H1 (cell line): ENCODE measurements at regions not wholly inside any gene's neighbourhood (a gene's known extent, or its start where the extent isn't known, plus 50 kb on each side); places are given as distances from the start of the nearest gene placed in this dataset.

Source experiments
- CTCF ChIA-PET: fragments of 300-600 bp; sonication (Branson Sonifier 250); formaldehyde crosslinking; loops from one replicate; lab custom pipeline; 2021; ENCODE audit not compliant: partially characterized antibody; lab: Charles Lee
- POLR2A ChIA-PET: fragments of 300-600 bp; sonication (Branson Sonifier 250); formaldehyde crosslinking; loops from one replicate; lab custom pipeline; 2021; ENCODE audit warnings: inconsistent platforms; ENCODE audit not compliant: partially characterized antibody; lab: Charles Lee
- DNase-seq, 2 experiments: peaks; one replicate each; pipeline versions ENCODE4 v3.0.0 to v3.0.0-alpha.2; 2010 to 2022; ENCODE audit warnings: low spot score in 2 of 2, low read depth in 1 of 2, mixed read lengths in 1 of 2
- FAIRE-seq: peaks from 2 replicates; lab custom pipeline; 2011; peaks lifted over from hg19 to GRCh38; lab: Jason Lieb, UNC
- H2AFZ ChIP-seq: 2 replicates; pipeline ENCODE4 v1.8.1; 2012; ENCODE audit warnings: low read length, inconsistent platforms
- H2AK5ac ChIP-seq: 2 replicates; pipeline ENCODE4 v1.6.1; 2013; ENCODE audit warnings: low read depth, low read length
- H2BK120ac ChIP-seq: replicated peaks from 2 replicates; pipeline ENCODE3; 2013; ENCODE audit warnings: low read depth, low read length, inconsistent platforms
- H2BK12ac ChIP-seq: 2 replicates; pipeline ENCODE4 v1.6.1; 2013; ENCODE audit warnings: low read depth, low read length
- H2BK15ac ChIP-seq: 2 replicates; pipeline ENCODE4 v1.6.1; 2013; ENCODE audit warnings: low read length
- H2BK20ac ChIP-seq: 2 replicates; pipeline ENCODE4 v1.6.1; 2013; ENCODE audit warnings: low read length
- H2BK5ac ChIP-seq: 2 replicates; pipeline ENCODE4 v1.6.1; 2013; ENCODE audit warnings: low read depth, low read length
- H3K14ac ChIP-seq: 2 replicates; pipeline ENCODE4 v1.6.1; 2013; ENCODE audit warnings: inconsistent platforms; ENCODE audit not compliant: insufficient read length
- H3K18ac ChIP-seq: 2 replicates; pipeline ENCODE4 v1.6.1; 2013; ENCODE audit warnings: low read length; ENCODE audit errors: extremely low read depth
- H3K23ac ChIP-seq: 2 replicates; pipeline ENCODE4 v1.6.1; 2013; ENCODE audit warnings: inconsistent platforms; ENCODE audit not compliant: insufficient read length
- H3K23me2 ChIP-seq: 2 replicates; pipeline ENCODE4 v1.6.1; 2013; ENCODE audit warnings: low read depth, low read length
- H3K27ac ChIP-seq: 2 replicates; pipeline ENCODE4 v1.6.1; 2011; ENCODE audit warnings: low read depth, low read length, inconsistent platforms
- H3K27me3 ChIP-seq, 4 experiments: replicated peaks in 1 of 4; 1 replicate in 1 of 4; 2 replicates in 3 of 4; pipeline versions ENCODE4 v1.6.1 to v1.8.1; 2011 to 2013; ENCODE audit warnings: low read length in 3 of 4, mild to moderate bottlenecking in 3 of 4, inconsistent platforms in 2 of 4, mixed read lengths in 2 of 4, moderate library complexity in 1 of 4; ENCODE audit not compliant: control insufficient read depth in 3 of 4, insufficient read depth in 3 of 4; ENCODE audit errors: extremely low read depth in 1 of 4
- H3K36me3 ChIP-seq, 4 experiments: 2 replicates each; pipeline versions ENCODE4 v1.6.1 to v1.8.1; 2011 to 2013; ENCODE audit warnings: mild to moderate bottlenecking in 4 of 4, low read length in 3 of 4, moderate library complexity in 2 of 4, control low read depth in 1 of 4, inconsistent platforms in 1 of 4; ENCODE audit not compliant: insufficient read depth in 4 of 4, control insufficient read depth in 2 of 4
- H3K4ac ChIP-seq: replicated peaks from 2 replicates; pipeline ENCODE3; 2013; ENCODE audit warnings: low read length, low read depth, mixed read lengths, inconsistent platforms; ENCODE audit not compliant: insufficient read length
- H3K4me1 ChIP-seq, 4 experiments: replicated peaks in 1 of 4; 1 replicate in 1 of 4; 2 replicates in 3 of 4; pipeline versions ENCODE4 v1.6.1 to v1.8.1; 2011 to 2013; ENCODE audit warnings: low read length in 3 of 4, inconsistent platforms in 2 of 4, mixed read lengths in 1 of 4; ENCODE audit not compliant: insufficient read depth in 4 of 4, control insufficient read depth in 3 of 4
- H3K4me2 ChIP-seq, 2 experiments: 2 replicates each; pipeline versions ENCODE4 v1.6.1 to v1.8.1; 2011 to 2013; ENCODE audit warnings: low read depth in 2 of 2, low read length in 2 of 2, control low read depth in 1 of 2, inconsistent platforms in 1 of 2, mild to moderate bottlenecking in 1 of 2; ENCODE audit not compliant: insufficient read depth in 1 of 2
- H3K4me3 ChIP-seq, 4 experiments: fragments of 200-600, 300-600 bp in 1 of 4; sonication (generic), shearing (Covaris generic), sonication (Bioruptor Twin) in 1 of 4; 2 replicates each; pipeline versions ENCODE4 v1.5.1 to v1.8.1; 2011 to 2016; ENCODE audit warnings: low read length in 4 of 4, low read depth in 3 of 4, control low read depth in 2 of 4, inconsistent platforms in 2 of 4, mild to moderate bottlenecking in 2 of 4, mixed read lengths in 1 of 4, moderate library complexity in 1 of 4; ENCODE audit not compliant: insufficient read depth in 2 of 4; ENCODE audit errors: extremely low read depth in 1 of 4
- H3K56ac ChIP-seq: replicated peaks from 2 replicates; pipeline ENCODE3; 2013; ENCODE audit warnings: low read depth, mild to moderate bottlenecking, mixed read lengths, low read length, inconsistent platforms; ENCODE audit not compliant: insufficient read length
- H3K79me1 ChIP-seq: 2 replicates; pipeline ENCODE4 v1.6.1; 2013; ENCODE audit warnings: low read depth, low read length, control low read depth
- H3K79me2 ChIP-seq, 2 experiments: 2 replicates each; pipeline versions ENCODE4 v1.6.1 to v1.8.1; 2012 to 2013; ENCODE audit warnings: low read length in 2 of 2, mild to moderate bottlenecking in 2 of 2, inconsistent platforms in 1 of 2; ENCODE audit not compliant: insufficient read depth in 2 of 2, control insufficient read depth in 1 of 2
- H3K9ac ChIP-seq, 4 experiments: replicated peaks in 1 of 4; 1 replicate in 1 of 4; 2 replicates in 3 of 4; pipeline versions ENCODE4 v1.6.1 to v1.8.1; 2011 to 2013; ENCODE audit warnings: low read depth in 3 of 4, low read length in 3 of 4, control low read depth in 2 of 4, mild to moderate bottlenecking in 2 of 4, moderate library complexity in 2 of 4, inconsistent platforms in 1 of 4; ENCODE audit errors: extremely low read depth in 1 of 4
- H3K9me3 ChIP-seq, 2 experiments: 2 replicates each; pipeline versions ENCODE4 v1.6.1 to v1.8.1; 2012 to 2013; ENCODE audit warnings: mild to moderate bottlenecking in 2 of 2, moderate library complexity in 2 of 2, control low read depth in 1 of 2, inconsistent platforms in 1 of 2, low read depth in 1 of 2, low read length in 1 of 2, mixed read lengths in 1 of 2; ENCODE audit not compliant: insufficient read depth in 2 of 2
- H4K20me1 ChIP-seq, 2 experiments: replicated peaks in 1 of 2; 2 replicates each; pipeline versions ENCODE3 to v1.8.1; 2011 to 2013; ENCODE audit warnings: inconsistent platforms in 2 of 2, low read length in 2 of 2, mild to moderate bottlenecking in 1 of 2; ENCODE audit not compliant: insufficient read depth in 2 of 2, control insufficient read depth in 1 of 2
- H4K5ac ChIP-seq: 2 replicates; pipeline ENCODE4 v1.6.1; 2013; ENCODE audit warnings: low read length, low read depth, mixed read lengths, inconsistent platforms; ENCODE audit not compliant: insufficient read length
- H4K8ac ChIP-seq: 2 replicates; pipeline ENCODE4 v1.8.0; 2013; ENCODE audit warnings: mild to moderate bottlenecking, moderate library complexity, low read length, inconsistent platforms; ENCODE audit not compliant: insufficient read depth; ENCODE audit errors: extremely low read depth
- H4K91ac ChIP-seq: replicated peaks from 2 replicates; pipeline ENCODE3; 2013; ENCODE audit warnings: low read length, mixed read lengths, inconsistent platforms; ENCODE audit not compliant: insufficient read length
- ASH2L ChIP-seq: fragments of 200-600, 300-600 bp; sonication (generic); IDR thresholded peaks from one replicate; pipeline ENCODE4 v1.7.1; 2017; ENCODE audit warnings: low read length
- BACH1 ChIP-seq: IDR thresholded peaks from 2 replicates; pipeline ENCODE4 v1.6.1; 2012; ENCODE audit warnings: low read length, improper control_type of control experiment
- BCL11A ChIP-seq, 2 experiments: IDR thresholded peaks; one replicate each; pipeline ENCODE4 v1.6.1; 2011; ENCODE audit warnings: low read depth in 2 of 2, low read length in 2 of 2, mild to moderate bottlenecking in 2 of 2
- CTBP2 ChIP-seq: IDR thresholded peaks from 2 replicates; pipeline ENCODE4 v1.7.0; 2011; ENCODE audit warnings: borderline replicate concordance, mild to moderate bottlenecking, moderate library complexity, mixed read lengths, low read length; ENCODE audit not compliant: insufficient read depth, insufficient read length
- GABPA ChIP-seq: IDR thresholded peaks from 2 replicates; pipeline ENCODE4 v1.6.1; 2011; ENCODE audit warnings: mild to moderate bottlenecking, low read length, moderate library complexity, borderline replicate concordance; ENCODE audit not compliant: insufficient read depth
- GTF2F1 ChIP-seq: IDR thresholded peaks from 2 replicates; pipeline ENCODE4 v1.6.1; 2012; ENCODE audit warnings: low read depth, low read length, improper control_type of control experiment, borderline replicate concordance
- KDM5A ChIP-seq: fragments of 200-600 bp; IDR thresholded peaks from 2 replicates; pipeline ENCODE4 v1.7.1; 2012; ENCODE audit warnings: mild to moderate bottlenecking, low read length, inconsistent platforms, mixed read lengths
- MAX ChIP-seq: IDR thresholded peaks from 2 replicates; pipeline ENCODE4 v1.6.1; 2012; ENCODE audit warnings: inconsistent platforms
- NANOG ChIP-seq: IDR thresholded peaks from 2 replicates; pipeline ENCODE4 v1.6.1; 2011; ENCODE audit warnings: low read length, low read depth, mild to moderate bottlenecking, inconsistent platforms; ENCODE audit not compliant: insufficient read depth, poor library complexity, severe bottlenecking
- PHF8 ChIP-seq: fragments of 200-600 bp; sonication (generic); conservative IDR thresholded peaks from 2 replicates; pipeline ENCODE4 v1.7.1; 2012; ENCODE audit warnings: low read depth, mild to moderate bottlenecking, inconsistent platforms, low read length, moderate library complexity
- POU5F1 ChIP-seq: IDR thresholded peaks from 2 replicates; pipeline ENCODE4 v1.6.1; 2011; ENCODE audit warnings: low read depth, mild to moderate bottlenecking, low read length, moderate library complexity
- RFX5 ChIP-seq: IDR thresholded peaks from 2 replicates; pipeline ENCODE4 v1.6.1; 2011; ENCODE audit warnings: low read depth, low read length, improper control_type of control experiment, borderline replicate concordance
- SP1 ChIP-seq: IDR thresholded peaks from 2 replicates; pipeline ENCODE4 v1.6.1; 2011; ENCODE audit warnings: low read depth, low read length
- TBP ChIP-seq: IDR thresholded peaks from 2 replicates; pipeline ENCODE4 v1.6.1; 2011; ENCODE audit warnings: low read depth, low read length, improper control_type of control experiment
- TEAD4 ChIP-seq: IDR thresholded peaks from 2 replicates; pipeline ENCODE4 v1.6.1; 2012; ENCODE audit warnings: low read depth, low read length, inconsistent platforms, mixed read lengths
- WGBS, 2 experiments: shearing (Covaris generic) in 1 of 2; methylation state at CpG; one replicate each; pipeline versions ENCODE4 v1.1.6 to v1.1.7; 2013 to 2015; ENCODE audit warnings: low lambda C conversion rate in 2 of 2, mixed read lengths in 2 of 2, inconsistent platforms in 1 of 2, low coverage in 1 of 2, missing lambda C conversion rate in 1 of 2; ENCODE audit not compliant: insufficient replicate concordance in 2 of 2, insufficient coverage in 1 of 2, insufficient read length in 1 of 2; ENCODE audit errors: extremely low coverage in 1 of 2, missing lambda C conversion rate in 1 of 2; 5-methylcytosine and 5-hydroxymethylcytosine counted together

GRCh38 chr10:120972259-120972658 lies 121.1 kb downstream of the WDR11 start:
- H2AFZ ChIP-seq = no peak overlapping the region
- H3K4ac ChIP-seq = no peak overlapping the region
- H3K4me2 ChIP-seq = no peak overlapping the region
- CTCF ChIA-PET = interaction anchor here (1.2 to 1.8 kb wide), 4 partner anchors 10 to 242 kb away, joined by 3 to 8 read pairs (median 4); no protein-coding TSS in a partner anchor
- H4K5ac ChIP-seq = no peak overlapping the region
- FAIRE-seq (no peak), DNase-seq (no peak)
- no peaks in the 10 kb centered on the region for H3K23me2 ChIP-seq
- no peak overlapping the region for H4K91ac ChIP-seq
- 94% methylated on average over 2 of the region's 2 CpGs; no CpG with 5 or more reads in 1 of the 2 experiments for WGBS, 2 experiments
- H2BK120ac ChIP-seq = no peak overlapping the region
- peaks cover 6 to 16% of the 10 kb centered on the region in 2 experiments; a peak in 2 of 4 replicates for H3K9me3 ChIP-seq
- no peaks in the 10 kb centered on the region for H3K27me3 ChIP-seq
- H2BK15ac ChIP-seq = no peak overlapping the region
- H2AK5ac ChIP-seq = no peak overlapping the region
- H3K14ac ChIP-seq = no peak overlapping the region
- no peak overlapping the region for H3K27ac ChIP-seq
- no peak overlapping the region for H2BK12ac ChIP-seq
- H3K36me3 ChIP-seq = no peaks in the 10 kb centered on the region
- no peak overlapping the region for H3K4me3 ChIP-seq
- no peak overlapping the region for H3K9ac ChIP-seq
- no peak overlapping the region for H3K56ac ChIP-seq
- H3K79me2 ChIP-seq = no peaks in the 10 kb centered on the region
- POLR2A ChIA-PET = interaction anchor here (1.0 to 1.5 kb wide), 2 partner anchors 8 to 11 kb away, joined by 3 to 5 read pairs; no protein-coding TSS in a partner anchor
- H3K4me1 ChIP-seq = no peaks in the 10 kb centered on the region
- no peaks in the 10 kb centered on the region for H3K79me1 ChIP-seq
- no peak overlapping the region for H4K8ac ChIP-seq
- no peak overlapping the region for H2BK20ac ChIP-seq
- H2BK5ac ChIP-seq = no peak overlapping the region
- H3K23ac ChIP-seq = no peak overlapping the region
- H3K18ac ChIP-seq = no peak overlapping the region
- no peaks in the 10 kb centered on the region for H4K20me1 ChIP-seq
- no peak for TF ChIP-seq PHF8
- no peak for TF ChIP-seq GTF2F1
- TF ChIP-seq NANOG = no peak
- TF ChIP-seq POU5F1 = no peak
- no peak for TF ChIP-seq KDM5A
- TF ChIP-seq RFX5 = no peak
- TF ChIP-seq TBP = no peak
- no peak for TF ChIP-seq BACH1
- TF ChIP-seq BCL11A (IDR thresholded peaks at IDR 0.05; ENCODE audit: low read depth in 2 of 2, low read length in 2 of 2) = no peak
- no peak for TF ChIP-seq TEAD4
- TF ChIP-seq GABPA = no peak
- TF ChIP-seq SP1 = no peak
- no peak for TF ChIP-seq CTBP2
- TF ChIP-seq MAX = no peak
- no peak for TF ChIP-seq ASH2L
